G401 (cell line): ENCODE measurements at regions not wholly inside any gene's neighbourhood (a gene's known extent, or its start where the extent isn't known, plus 50 kb on each side); places are given as distances from the start of the nearest gene placed in this dataset.
"Not testable (repeated sequence)": the region's sequence is repeated elsewhere in the genome, so short reads cannot be mapped to it uniquely, and the experiment has no call there.

ENCODE experiments used
- DNase-seq: peaks from one replicate; pipeline ENCODE4 v3.0.0-alpha.2; 2015; ENCODE audit warnings: low spot score
- in situ Hi-C: cut with HindIII; loops from 2 replicates; pipeline ENCODE4 v1.10.0; 2016; ENCODE audit warnings: low sequenced_read_pairs, mixed read lengths

GRCh38 chr16:47847220-47847970 lies 308.4 kb downstream of the ABCC12 start:
- in situ Hi-C loops, result no loop called here
- no peak for DNase-seq

DNA sequence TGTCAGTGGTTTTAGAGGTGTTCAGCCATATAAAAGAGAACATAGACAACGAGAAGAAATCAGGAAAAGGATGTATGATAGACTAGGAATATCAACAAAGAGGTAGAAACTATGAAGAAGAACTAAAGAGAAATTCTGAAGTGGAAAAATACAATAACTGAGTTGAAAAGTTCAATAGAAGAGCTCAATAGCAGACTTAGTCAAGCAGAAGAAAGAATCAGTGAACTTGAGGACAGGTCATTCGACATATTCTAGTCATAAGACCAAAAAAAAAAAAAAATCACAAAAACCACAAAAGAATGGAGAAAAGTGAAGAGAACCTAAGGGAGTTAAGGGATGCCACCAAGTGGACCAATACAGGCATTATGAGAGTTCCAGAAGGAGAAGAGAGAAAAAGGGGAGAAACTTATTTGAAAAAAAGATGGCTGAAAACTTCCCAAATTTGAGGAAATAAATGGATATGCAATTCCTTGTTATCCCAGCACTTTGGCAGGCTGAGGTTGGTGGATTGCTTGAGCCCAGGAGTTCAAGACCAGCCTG lies 321.2 kb downstream of the ABCC12 start:
- in situ Hi-C loops, result no loop called here
- no peak for DNase-seq

- in situ Hi-C loops, result no loop called here
- no peak for DNase-seq
Measured at GRCh38 chr16:47833771-47834170, 322.0 kb downstream of the ABCC12 start.

DNA sequence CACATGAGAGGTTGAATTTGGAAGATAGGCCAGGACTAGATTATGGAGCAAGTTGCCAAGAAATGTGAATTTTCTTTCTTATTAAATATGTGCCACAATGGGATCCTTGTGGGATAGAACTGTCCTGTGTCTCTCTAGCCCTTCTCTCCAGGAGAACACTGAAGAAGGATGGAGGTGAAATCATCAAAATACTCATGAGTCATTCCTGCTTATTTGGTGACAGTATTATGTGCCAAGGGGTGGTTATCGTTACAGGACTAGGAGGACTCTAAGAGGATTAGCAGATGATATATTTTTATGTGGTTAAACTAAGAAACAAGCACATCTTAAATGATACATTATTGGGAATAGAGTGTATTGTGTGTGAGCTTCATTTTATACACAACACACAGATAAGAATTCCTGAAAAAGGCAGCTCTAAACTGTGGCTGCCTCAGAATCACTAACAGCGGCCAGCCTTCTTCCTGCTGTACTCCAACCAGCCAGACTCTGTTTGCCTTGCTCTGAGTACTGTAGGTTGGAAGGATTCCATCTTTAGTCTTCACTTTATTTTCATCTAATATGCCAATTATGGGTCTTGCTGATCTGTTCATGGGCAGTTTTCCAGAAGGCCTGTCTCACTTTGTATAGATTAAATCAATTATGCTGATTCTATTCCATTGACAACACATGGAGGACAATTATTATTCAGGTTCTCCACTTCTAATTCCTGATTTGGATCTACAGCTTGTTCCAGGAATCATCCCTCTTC lies 325.8 kb downstream of the ABCC12 start:
- in situ Hi-C loops, result no loop called here
- no peak for DNase-seq

- in situ Hi-C loops, result no loop called here
- no peak for DNase-seq
Measured at GRCh38 chr16:47826070-47826469, 329.7 kb downstream of the ABCC12 start.

DNA sequence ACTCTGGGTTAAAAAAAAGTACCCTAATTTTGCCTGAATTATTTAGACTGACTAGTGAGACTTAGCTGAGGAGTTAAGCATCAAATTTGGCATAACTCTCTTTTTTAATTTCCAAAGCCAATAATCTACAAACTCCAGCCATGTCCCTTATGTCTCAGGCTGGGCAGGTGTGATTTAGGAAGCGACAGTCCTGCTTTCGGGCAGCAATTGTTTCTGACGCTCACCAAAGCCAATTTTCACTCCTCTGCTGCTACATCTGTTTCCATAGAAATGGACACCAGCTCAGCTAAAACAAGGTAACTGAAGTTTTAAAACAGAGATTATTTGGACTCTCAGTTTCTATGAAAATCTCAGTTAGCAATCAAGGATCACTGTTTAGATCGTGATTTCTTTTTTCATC lies 338.7 kb downstream of the ABCC12 start:
- in situ Hi-C loops, result no loop called here
- no peak for DNase-seq

DNA sequence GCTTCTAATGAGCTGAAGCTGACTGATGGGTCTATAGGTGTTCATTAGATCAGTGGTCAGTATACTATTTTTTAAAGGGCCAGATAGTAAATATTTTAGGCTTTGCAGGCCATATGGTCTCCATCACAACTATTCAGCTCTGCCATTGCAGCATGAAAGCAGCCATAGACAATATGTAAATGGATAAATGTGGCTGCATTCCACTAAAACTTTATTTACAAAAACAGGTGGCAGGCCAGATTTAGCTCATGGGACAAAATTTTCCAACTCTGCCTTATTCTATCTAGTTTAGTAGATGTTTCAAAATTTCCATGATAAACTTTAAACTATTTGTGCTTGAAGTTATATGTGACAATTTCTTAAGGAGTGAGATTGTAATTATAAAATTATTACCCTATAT lies 339.3 kb downstream of the ABCC12 start:
- in situ Hi-C loops, result no loop called here
- DNase-seq, result no peak

DNA sequence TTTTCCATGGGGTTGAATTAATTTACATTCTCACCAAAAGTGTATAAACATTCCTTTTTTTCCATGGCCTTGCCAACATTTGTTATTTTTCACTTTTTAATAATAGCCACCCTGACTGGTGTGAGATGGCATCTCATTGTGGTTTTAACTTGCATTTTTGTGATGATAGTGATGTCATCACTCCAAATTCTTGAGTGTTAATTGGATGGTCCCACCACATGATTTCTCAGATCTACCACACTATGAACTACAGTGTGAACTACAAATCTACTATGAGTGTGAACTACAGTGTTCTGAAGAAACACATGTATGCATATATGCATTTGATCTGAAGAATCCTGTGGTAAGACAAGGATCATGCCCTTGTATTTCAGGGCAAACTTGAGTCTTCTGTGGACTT lies 340.1 kb downstream of the ABCC12 start:
- no peak for DNase-seq
- in situ Hi-C loops, result no loop called here

DNA sequence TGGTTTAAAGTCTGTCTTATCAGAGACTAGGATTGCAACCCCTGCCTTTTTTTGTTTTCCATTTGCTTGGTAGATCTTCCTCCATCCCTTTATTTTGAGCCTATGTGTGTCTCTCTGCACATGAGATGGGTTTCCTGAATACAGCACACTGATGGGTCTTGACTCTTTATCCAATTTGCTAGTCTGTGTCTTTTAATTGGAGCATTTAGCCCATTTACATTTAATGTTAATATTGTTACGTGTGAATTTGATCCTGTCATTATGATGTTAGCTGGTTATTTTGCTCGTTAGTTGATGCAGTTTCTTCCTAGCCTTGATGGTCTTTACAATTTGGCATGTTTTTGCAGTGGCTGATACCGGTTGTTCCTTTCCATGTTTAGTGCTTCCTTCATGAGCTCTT lies 344.0 kb downstream of the ABCC12 start:
- in situ Hi-C loops, DNase-seq: not testable (repeated sequence)

DNA sequence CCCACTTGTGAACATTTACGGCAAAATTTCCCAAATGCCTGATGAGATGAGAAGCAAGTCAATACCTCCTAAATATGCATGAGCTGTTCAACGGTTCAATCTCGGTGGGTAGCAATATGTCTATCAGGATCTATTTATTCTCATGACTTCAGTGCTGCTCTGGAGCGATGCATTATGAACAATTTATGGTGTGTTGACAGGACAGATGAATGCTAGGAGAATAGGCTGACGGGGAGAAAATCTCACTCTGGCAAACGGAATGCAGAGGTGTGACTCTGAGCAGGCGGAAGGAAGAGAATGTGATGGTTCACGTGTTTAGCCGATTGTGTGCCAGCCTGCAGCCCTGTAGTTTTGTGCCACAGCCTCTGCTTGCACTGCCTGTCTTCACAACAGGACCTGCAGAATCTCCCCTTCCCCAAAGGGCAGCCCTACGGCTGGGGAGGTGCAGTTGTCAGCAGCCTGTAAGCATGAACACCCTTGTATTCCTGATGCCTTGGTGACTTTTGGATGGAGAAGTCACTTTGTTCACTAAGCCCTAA lies 345.2 kb downstream of the PHKB start:
- DNase-seq, result no peak
- in situ Hi-C loops, result no loop called here

GRCh38 chr16:47787696-47788095 lies 326.6 kb downstream of the PHKB start:
- DNase-seq, result no peak
- in situ Hi-C loops, result no loop called here

GRCh38 chr16:47781673-47782072 lies 320.5 kb downstream of the PHKB start:
- no peak for DNase-seq
- in situ Hi-C loops, result no loop called here

GRCh38 chr16:47780213-47780875 lies 319.2 kb downstream of the PHKB start:
- in situ Hi-C loops, result no loop called here
- DNase-seq, result no peak

DNA sequence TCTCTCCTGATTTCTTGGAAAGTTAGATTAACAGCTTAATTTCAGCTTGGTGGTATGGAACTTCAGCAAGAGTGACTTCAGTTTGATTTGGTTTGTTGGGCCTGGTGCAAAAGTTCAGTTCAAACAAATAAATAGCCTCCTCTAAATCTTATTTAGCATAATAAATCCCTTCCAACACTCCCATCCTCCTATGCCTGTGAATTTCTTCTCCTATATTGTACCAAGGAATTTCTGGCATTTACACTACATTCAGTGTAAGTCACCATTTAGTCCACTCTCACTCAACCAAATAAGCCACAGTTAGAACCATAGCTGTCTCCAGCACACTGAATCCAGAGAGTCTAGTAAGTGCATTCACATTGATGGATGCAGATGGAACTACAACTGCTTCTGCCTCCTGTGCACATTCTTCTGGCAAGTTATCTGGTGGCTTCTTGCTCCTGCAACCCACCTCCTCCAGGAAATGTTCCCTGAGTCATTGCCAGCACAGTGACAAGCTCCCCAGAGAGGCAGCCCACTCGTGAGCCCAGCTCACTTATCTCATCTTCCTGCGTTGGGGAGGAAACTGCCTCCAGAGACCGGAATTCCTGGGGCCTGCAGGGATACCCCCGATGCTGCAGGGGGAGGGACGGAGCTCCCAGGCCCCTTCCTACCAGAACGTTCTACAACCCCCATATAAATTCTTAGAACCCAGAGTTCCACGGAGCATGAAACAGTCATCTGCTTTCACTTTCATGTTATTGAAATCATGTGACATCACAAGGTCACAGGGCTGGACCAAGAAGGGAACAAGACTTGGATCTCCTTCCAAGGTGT lies 318.3 kb downstream of the PHKB start:
- in situ Hi-C loops, result no loop called here
- DNase-seq, result no peak

DNA sequence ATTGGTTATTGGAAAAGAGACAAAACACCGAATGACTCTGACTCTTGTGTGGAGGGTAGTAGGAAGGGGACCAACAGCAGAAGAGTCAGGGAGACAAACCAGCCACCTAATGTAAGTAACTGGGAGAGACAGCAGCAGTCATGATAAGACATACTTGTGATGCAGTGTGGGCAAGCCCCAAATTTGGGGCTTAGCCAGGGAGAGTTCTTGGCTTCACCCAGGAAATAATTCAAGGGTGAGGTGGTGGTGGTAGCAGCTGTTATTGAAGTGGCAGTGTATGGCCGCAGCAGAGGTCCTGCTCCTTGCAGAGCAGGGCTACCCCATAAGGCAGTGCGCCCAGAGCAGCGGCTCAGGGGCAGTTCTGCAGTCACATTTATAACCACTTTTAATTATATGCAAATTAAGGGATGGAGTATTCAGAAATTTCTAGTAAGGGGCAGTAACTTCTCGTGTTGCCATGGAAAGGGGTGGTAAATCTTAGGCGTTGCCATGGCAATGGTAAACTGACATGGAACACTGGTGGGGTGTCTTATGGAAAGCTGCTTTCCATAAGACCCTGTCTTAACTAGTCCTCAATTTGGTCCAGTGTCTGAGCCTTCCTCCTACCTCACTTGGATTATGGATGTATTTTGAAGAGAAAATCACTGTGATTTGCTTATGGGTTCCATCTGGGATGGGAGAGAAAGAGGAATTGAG lies 317.1 kb downstream of the PHKB start:
- in situ Hi-C loops, result no loop called here
- no peak for DNase-seq

- in situ Hi-C loops, result no loop called here
- no peak for DNase-seq
Measured at GRCh38 chr16:47777220-47777619, 316.1 kb downstream of the PHKB start.

GRCh38 chr16:47774661-47775060 lies 313.5 kb downstream of the PHKB start:
- DNase-seq, result no peak

DNA sequence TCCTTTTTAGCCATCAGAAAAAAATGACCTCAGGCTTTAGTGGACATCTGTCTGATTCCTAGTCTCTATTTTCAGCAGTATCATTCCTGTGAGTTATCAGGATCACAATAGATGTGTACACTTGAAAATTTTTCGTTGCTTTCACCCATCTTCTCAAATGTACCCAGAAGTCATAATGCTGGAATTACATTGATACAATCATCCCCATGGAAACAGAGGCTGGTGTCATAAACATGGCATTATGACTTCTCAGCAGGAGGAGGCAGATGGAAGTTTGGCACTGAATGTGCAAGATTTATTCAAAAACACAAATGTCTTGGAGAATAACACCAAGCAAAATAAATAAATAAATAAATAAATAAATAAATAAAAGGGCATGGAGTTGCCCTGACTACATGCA lies 292.5 kb downstream of the PHKB start:
- DNase-seq, result no peak
- in situ Hi-C loops, result no loop called here

More at GRCh38 chr16:47774661-47775060, 313.5 kb downstream of the PHKB start:
- in situ Hi-C loops, result no loop called here
